ENCODE measurements at regions not wholly inside any gene's neighbourhood (a gene's known extent, or its start where the extent isn't known, plus 50 kb on each side); places are given as distances from the start of the nearest gene placed in this dataset.

DNA sequence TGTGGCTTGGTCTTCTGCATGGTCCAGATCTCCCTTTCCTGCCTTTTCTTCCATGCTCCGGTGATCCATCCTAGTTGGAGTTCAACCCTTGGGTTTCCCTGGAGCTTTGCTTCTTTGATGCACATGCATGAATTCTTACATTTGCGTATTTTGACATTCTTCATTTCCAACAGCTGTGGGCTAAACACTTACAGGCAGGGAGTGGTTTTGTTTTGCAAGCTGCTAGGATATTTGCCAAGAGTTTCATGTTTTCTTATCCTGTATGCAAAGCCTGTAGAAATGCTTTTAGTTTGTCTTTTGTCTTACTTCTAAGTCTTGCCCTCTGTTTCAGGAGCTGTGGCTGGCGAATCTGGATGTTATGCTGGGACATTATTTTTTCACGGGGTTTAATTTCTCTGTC is 90.3 kb upstream of the PAXBP1 start:
- TF ChIP-seq, protein P1, sequence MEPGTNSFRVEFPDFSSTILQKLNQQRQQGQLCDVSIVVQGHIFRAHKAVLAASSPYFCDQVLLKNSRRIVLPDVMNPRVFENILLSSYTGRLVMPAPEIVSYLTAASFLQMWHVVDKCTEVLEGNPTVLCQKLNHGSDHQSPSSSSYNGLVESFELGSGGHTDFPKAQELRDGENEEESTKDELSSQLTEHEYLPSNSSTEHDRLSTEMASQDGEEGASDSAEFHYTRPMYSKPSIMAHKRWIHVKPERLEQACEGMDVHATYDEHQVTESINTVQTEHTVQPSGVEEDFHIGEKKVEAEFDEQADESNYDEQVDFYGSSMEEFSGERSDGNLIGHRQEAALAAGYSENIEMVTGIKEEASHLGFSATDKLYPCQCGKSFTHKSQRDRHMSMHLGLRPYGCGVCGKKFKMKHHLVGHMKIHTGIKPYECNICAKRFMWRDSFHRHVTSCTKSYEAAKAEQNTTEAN (CRISPR knock-in tag; IDR thresholded peaks at IDR 0.05): no peak
- TF ChIP-seq, protein P2, sequence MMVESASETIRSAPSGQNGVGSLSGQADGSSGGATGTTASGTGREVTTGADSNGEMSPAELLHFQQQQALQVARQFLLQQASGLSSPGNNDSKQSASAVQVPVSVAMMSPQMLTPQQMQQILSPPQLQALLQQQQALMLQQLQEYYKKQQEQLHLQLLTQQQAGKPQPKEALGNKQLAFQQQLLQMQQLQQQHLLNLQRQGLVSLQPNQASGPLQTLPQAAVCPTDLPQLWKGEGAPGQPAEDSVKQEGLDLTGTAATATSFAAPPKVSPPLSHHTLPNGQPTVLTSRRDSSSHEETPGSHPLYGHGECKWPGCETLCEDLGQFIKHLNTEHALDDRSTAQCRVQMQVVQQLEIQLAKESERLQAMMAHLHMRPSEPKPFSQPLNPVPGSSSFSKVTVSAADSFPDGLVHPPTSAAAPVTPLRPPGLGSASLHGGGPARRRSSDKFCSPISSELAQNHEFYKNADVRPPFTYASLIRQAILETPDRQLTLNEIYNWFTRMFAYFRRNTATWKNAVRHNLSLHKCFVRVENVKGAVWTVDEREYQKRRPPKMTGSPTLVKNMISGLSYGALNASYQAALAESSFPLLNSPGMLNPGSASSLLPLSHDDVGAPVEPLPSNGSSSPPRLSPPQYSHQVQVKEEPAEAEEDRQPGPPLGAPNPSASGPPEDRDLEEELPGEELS (CRISPR knock-in tag; IDR thresholded peaks at IDR 0.05): no peak
- TF ChIP-seq, protein P3, sequence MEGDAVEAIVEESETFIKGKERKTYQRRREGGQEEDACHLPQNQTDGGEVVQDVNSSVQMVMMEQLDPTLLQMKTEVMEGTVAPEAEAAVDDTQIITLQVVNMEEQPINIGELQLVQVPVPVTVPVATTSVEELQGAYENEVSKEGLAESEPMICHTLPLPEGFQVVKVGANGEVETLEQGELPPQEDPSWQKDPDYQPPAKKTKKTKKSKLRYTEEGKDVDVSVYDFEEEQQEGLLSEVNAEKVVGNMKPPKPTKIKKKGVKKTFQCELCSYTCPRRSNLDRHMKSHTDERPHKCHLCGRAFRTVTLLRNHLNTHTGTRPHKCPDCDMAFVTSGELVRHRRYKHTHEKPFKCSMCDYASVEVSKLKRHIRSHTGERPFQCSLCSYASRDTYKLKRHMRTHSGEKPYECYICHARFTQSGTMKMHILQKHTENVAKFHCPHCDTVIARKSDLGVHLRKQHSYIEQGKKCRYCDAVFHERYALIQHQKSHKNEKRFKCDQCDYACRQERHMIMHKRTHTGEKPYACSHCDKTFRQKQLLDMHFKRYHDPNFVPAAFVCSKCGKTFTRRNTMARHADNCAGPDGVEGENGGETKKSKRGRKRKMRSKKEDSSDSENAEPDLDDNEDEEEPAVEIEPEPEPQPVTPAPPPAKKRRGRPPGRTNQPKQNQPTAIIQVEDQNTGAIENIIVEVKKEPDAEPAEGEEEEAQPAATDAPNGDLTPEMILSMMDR (IDR thresholded peaks at IDR 0.05): no peak
- TF ChIP-seq, protein P4, sequence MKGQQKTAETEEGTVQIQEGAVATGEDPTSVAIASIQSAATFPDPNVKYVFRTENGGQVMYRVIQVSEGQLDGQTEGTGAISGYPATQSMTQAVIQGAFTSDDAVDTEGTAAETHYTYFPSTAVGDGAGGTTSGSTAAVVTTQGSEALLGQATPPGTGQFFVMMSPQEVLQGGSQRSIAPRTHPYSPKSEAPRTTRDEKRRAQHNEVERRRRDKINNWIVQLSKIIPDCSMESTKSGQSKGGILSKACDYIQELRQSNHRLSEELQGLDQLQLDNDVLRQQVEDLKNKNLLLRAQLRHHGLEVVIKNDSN (CRISPR knock-in tag; IDR thresholded peaks at IDR 0.05): no peak
- TF ChIP-seq ETV6 (CRISPR knock-in tag; IDR thresholded peaks at IDR 0.05) (no peak), NR1H2 (CRISPR knock-in tag; IDR thresholded peaks at IDR 0.05) (no peak), SMAD4 (CRISPR knock-in tag; IDR thresholded peaks at IDR 0.05) (no peak), JUN (CRISPR knock-in tag; IDR thresholded peaks at IDR 0.05) (no peak)
